ENCODE measurements at regions not wholly inside any gene's neighbourhood (a gene's known extent, or its start where the extent isn't known, plus 50 kb on each side); places are given as distances from the start of the nearest gene placed in this dataset.

DNA sequence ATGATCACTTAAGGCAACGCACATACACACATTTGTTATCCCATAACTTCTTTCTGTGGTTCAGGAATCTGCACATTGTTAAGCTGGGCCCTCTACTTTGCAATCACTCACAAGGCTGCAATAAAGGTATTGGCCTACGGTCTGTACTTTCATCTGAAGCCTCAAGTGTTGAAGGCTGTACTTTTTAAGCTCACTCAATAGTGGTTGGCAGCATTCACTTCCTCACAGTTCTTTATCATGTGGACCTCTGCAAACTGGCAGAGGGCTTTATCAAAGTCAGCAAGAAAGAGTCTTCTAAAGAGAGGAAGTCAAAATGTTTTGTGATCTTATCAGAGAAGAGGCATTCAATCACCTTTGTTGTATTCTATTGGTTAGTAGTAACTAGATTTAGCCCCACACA, 301.4 kb upstream of the EPHA5 start:
- H3K27me3 ChIP-seq (ENCODE audit: insufficient read depth, poor library complexity, severe bottlenecking) = no peaks in the 10 kb centered on the region
- H3K27ac ChIP-seq (replicated peaks) = no peak overlapping the region
- no peak for DNase-seq (ENCODE audit: low read depth in 1 of 2, low spot score in 1 of 2)
- TF ChIP-seq CTCF (IDR thresholded peaks at IDR 0.05; ENCODE audit: insufficient read depth, low read length) (no peak), SPI1 (IDR thresholded peaks at IDR 0.05; ENCODE audit: borderline replicate concordance, low read depth) (no peak), REST (IDR thresholded peaks at IDR 0.05; ENCODE audit: insufficient replicate concordance, low read depth) (no peak), GABPA (IDR thresholded peaks at IDR 0.05; ENCODE audit: low read depth) (no peak), POLR2AphosphoS5 (IDR thresholded peaks at IDR 0.05; ENCODE audit: low read depth) (no peak)
- H3K4me3 ChIP-seq (replicated peaks; ENCODE audit: insufficient read depth, low read length) = no peak overlapping the region

- DNase-seq (ENCODE audit: low read depth in 1 of 2, low spot score in 1 of 2) = no peak
- TF ChIP-seq POLR2AphosphoS5 (IDR thresholded peaks at IDR 0.05; ENCODE audit: low read depth) = no peak
- no peak for TF ChIP-seq SPI1 (IDR thresholded peaks at IDR 0.05; ENCODE audit: borderline replicate concordance, low read depth)
- no peak for TF ChIP-seq CTCF (IDR thresholded peaks at IDR 0.05; ENCODE audit: insufficient read depth, low read length)
- TF ChIP-seq REST (IDR thresholded peaks at IDR 0.05; ENCODE audit: insufficient replicate concordance, low read depth) = no peak
- no peak for TF ChIP-seq GABPA (IDR thresholded peaks at IDR 0.05; ENCODE audit: low read depth)
- Histone ChIP-seq H3K27ac (replicated peaks) (no peak overlapping the region), H3K4me3 (replicated peaks; ENCODE audit: insufficient read depth, low read length) (no peak overlapping the region), H3K27me3 (ENCODE audit: insufficient read depth, poor library complexity, severe bottlenecking) (no peaks in the 10 kb centered on the region)
Measured at GRCh38 chr4:65968831-65969558, 298.7 kb upstream of the EPHA5 start.

DNA sequence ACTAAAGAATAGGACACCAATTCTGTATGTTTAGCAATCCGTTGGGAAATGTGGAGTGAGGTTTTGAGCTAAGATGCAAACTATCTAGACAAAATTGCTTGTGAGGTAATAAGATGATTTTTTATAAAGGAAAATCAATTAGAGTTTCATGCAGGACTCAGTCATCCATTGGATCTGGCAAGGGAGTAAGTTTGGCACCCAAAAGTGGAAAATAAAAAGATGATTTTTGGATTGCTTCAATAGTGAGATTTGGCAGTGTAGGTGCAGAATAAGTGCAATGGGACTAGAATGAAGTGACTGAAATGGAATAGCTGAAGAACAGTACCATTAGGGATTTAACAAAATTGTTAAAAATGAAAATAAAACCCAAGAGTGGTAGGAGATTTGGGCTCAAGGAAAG, 290.5 kb upstream of the EPHA5 start:
- Histone ChIP-seq H3K4me3 (replicated peaks; ENCODE audit: insufficient read depth, low read length) (no peak overlapping the region), H3K27me3 (ENCODE audit: insufficient read depth, poor library complexity, severe bottlenecking) (no peaks in the 10 kb centered on the region), H3K27ac (replicated peaks) (no peak overlapping the region)
- no peak for DNase-seq (ENCODE audit: low read depth in 1 of 2, low spot score in 1 of 2)
- TF ChIP-seq REST (IDR thresholded peaks at IDR 0.05; ENCODE audit: insufficient replicate concordance, low read depth) (no peak), POLR2AphosphoS5 (IDR thresholded peaks at IDR 0.05; ENCODE audit: low read depth) (no peak), SPI1 (IDR thresholded peaks at IDR 0.05; ENCODE audit: borderline replicate concordance, low read depth) (no peak), CTCF (IDR thresholded peaks at IDR 0.05; ENCODE audit: insufficient read depth, low read length) (no peak), GABPA (IDR thresholded peaks at IDR 0.05; ENCODE audit: low read depth) (no peak)

All from HL-60 (cell line).